ENCODE measurements at regions not wholly inside any gene's neighbourhood (a gene's known extent, or its start where the extent isn't known, plus 50 kb on each side); places are given as distances from the start of the nearest gene placed in this dataset.

DNA sequence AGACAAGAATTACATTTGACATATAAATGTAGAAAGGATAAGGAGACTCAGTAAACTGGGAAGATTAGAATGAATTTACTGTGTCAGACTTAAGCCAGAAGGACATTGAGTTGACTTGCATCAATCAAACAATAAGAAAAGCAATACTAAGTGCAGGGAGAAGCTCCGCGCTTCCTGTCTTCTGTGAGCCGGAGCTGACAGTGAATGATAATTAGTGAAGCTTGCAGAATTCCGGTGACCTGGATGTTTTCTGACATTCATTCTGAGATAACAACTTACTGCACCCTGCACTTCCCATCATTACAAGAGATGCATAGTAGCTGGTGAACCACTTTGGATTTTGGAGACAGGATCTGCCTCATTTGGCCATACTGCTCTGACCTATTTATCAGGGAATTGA lies 469.2 kb upstream of the PCDH20 start:
- Histone ChIP-seq H3K79me2 (ENCODE audit: control insufficient read depth, insufficient read depth, low read length) (no peaks in the 10 kb centered on the region), H3K9ac (replicated peaks; ENCODE audit: extremely low read depth, insufficient read depth, low read length) (no peak overlapping the region), H3K4me1 (ENCODE audit: control insufficient read depth, extremely low read depth, insufficient read depth, low read length) (no peaks in the 10 kb centered on the region), H3K9me3 (replicated peaks; ENCODE audit: control insufficient read depth, insufficient read depth, low read length) (no peaks in the 10 kb centered on the region), H4K20me1 (replicated peaks; ENCODE audit: control insufficient read depth, extremely low read depth, insufficient read depth, low read length) (no peaks in the 10 kb centered on the region), H3K4me3 (replicated peaks in 1 of 3; ENCODE audit: insufficient read depth in 1 of 3, low read depth in 1 of 3, low read length in 3 of 3) (no peak overlapping the region), H3K4me2 (ENCODE audit: insufficient read depth, low read length) (no peak overlapping the region), H3K9me1 (replicated peaks; ENCODE audit: control insufficient read depth, extremely low read depth, insufficient read depth, low read length) (no peaks in the 10 kb centered on the region), H3K36me3 (ENCODE audit: control insufficient read depth in 2 of 2, extremely low read depth in 1 of 2, insufficient read depth in 2 of 2, low read length in 2 of 2) (no peaks in the 10 kb centered on the region), H2AFZ (ENCODE audit: low read depth, low read length) (no peak overlapping the region), H3K27ac (ENCODE audit: insufficient read depth, low read depth, low read length) (no peak overlapping the region), H3K27me3 (ENCODE audit: control insufficient read depth in 2 of 2, insufficient read depth in 2 of 2, low read length in 2 of 2) (no peaks in the 10 kb centered on the region)
- DNase-seq (ENCODE audit: low read depth, low spot score) (no peak), FAIRE-seq (no peak)
- BruUV-seq (replicated peaks): no TSS peak
- ChIA-PET POLR2A (no interaction called here), CTCF (interaction anchor here (1.4 kb wide), 1 partner anchor 69 kb away, joined by 4 read pairs; no protein-coding TSS in a partner anchor)
- dilution Hi-C loops (cut with MboI; ENCODE audit: extremely low pct_ligation_motif_present, low sequenced_read_pairs): no loop called here
- no peak for TF ChIP-seq MYC (IDR thresholded peaks at IDR 0.05; ENCODE audit: low read depth, low read length)
- TF ChIP-seq JUN (IDR thresholded peaks at IDR 0.05; ENCODE audit: borderline replicate concordance, insufficient read depth, insufficient read length, low read depth): no peak
- no peak for TF ChIP-seq POLR2A (IDR thresholded peaks at IDR 0.05; ENCODE audit: low read depth, low read length)
- TF ChIP-seq FOS (IDR thresholded peaks at IDR 0.05; ENCODE audit: borderline replicate concordance, insufficient read depth, low read length): no peak
- no peak for TF ChIP-seq POLR2AphosphoS5 (IDR thresholded peaks at IDR 0.05; ENCODE audit: insufficient read depth, low read depth, low read length)
- TF ChIP-seq, protein P1, sequence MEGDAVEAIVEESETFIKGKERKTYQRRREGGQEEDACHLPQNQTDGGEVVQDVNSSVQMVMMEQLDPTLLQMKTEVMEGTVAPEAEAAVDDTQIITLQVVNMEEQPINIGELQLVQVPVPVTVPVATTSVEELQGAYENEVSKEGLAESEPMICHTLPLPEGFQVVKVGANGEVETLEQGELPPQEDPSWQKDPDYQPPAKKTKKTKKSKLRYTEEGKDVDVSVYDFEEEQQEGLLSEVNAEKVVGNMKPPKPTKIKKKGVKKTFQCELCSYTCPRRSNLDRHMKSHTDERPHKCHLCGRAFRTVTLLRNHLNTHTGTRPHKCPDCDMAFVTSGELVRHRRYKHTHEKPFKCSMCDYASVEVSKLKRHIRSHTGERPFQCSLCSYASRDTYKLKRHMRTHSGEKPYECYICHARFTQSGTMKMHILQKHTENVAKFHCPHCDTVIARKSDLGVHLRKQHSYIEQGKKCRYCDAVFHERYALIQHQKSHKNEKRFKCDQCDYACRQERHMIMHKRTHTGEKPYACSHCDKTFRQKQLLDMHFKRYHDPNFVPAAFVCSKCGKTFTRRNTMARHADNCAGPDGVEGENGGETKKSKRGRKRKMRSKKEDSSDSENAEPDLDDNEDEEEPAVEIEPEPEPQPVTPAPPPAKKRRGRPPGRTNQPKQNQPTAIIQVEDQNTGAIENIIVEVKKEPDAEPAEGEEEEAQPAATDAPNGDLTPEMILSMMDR (IDR thresholded peaks at IDR 0.05; ENCODE audit: extremely low read depth in 1 of 2, insufficient read depth in 1 of 2, low read depth in 1 of 2, low read length in 2 of 2): no peak
- TF ChIP-seq, protein P2, sequence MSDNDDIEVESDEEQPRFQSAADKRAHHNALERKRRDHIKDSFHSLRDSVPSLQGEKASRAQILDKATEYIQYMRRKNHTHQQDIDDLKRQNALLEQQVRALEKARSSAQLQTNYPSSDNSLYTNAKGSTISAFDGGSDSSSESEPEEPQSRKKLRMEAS (IDR thresholded peaks at IDR 0.05; ENCODE audit: insufficient read depth, insufficient read length): no peak
- TF ChIP-seq GATA2 (IDR thresholded peaks at IDR 0.05; ENCODE audit: insufficient read depth, insufficient read length, low read depth, low read length): no peak
- TF ChIP-seq EZH2 (IDR thresholded peaks at IDR 0.05; ENCODE audit: borderline replicate concordance, low read depth, low read length, severe bottlenecking): no peak
- intact Hi-C loops (cut with micrococcal nuclease): no loop called here

All from endothelial cell of umbilical vein (primary cell).